GM06990 (cell line): ENCODE measurements at regions not wholly inside any gene's neighbourhood (a gene's known extent, or its start where the extent isn't known, plus 50 kb on each side); places are given as distances from the start of the nearest gene placed in this dataset.

Source experiments
- DNase-seq: peaks from one replicate; pipeline ENCODE4 v3.0.0-alpha.2; 2011; ENCODE audit not compliant: insufficient read length; ENCODE audit errors: extremely low read depth
- H3K27me3 ChIP-seq: replicated peaks from 2 replicates; pipeline ENCODE4 v1.6.0; 2011; ENCODE audit warnings: low read length; ENCODE audit not compliant: control insufficient read depth, insufficient read depth
- H3K36me3 ChIP-seq: 2 replicates; pipeline ENCODE4 v1.5.1; 2011; ENCODE audit warnings: low read length; ENCODE audit not compliant: control insufficient read depth, insufficient read depth
- H3K4me3 ChIP-seq: replicated peaks from 2 replicates; pipeline ENCODE4 v1.5.1; 2011; ENCODE audit warnings: low read depth, mild to moderate bottlenecking, control low read depth, low read length
- TF ChIP-seq, protein P1 (sequence below): IDR thresholded peaks from 2 replicates; pipeline ENCODE4 v1.5.1; 2011; ENCODE audit warnings: low read length, control low read depth, mild to moderate bottlenecking, inconsistent platforms; ENCODE audit not compliant: insufficient read depth, poor library complexity, severe bottlenecking

DNA sequence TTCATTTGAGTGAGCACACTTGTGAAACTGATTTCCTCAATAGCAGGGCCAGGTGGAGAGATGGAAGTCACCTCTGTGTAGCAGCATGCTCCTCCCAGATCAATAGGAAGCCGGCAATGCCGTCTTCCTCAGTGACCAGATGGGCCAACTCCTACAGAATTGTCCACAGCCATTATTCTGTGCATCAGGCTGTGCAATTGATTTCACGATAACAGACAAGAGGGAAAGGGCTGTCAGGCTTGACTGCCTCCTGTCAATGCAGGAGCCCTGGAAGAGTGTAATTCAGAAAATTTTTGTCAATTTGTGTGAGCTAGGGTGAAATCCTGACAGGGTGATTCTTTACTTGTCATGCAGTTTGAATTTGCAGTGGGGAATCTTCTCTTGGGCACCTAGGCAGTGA is 838.4 kb upstream of the NUDT12 start:
- TF ChIP-seq, protein P1, sequence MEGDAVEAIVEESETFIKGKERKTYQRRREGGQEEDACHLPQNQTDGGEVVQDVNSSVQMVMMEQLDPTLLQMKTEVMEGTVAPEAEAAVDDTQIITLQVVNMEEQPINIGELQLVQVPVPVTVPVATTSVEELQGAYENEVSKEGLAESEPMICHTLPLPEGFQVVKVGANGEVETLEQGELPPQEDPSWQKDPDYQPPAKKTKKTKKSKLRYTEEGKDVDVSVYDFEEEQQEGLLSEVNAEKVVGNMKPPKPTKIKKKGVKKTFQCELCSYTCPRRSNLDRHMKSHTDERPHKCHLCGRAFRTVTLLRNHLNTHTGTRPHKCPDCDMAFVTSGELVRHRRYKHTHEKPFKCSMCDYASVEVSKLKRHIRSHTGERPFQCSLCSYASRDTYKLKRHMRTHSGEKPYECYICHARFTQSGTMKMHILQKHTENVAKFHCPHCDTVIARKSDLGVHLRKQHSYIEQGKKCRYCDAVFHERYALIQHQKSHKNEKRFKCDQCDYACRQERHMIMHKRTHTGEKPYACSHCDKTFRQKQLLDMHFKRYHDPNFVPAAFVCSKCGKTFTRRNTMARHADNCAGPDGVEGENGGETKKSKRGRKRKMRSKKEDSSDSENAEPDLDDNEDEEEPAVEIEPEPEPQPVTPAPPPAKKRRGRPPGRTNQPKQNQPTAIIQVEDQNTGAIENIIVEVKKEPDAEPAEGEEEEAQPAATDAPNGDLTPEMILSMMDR = no peak
- no peak for DNase-seq
- Histone ChIP-seq H3K36me3 (no peaks in the 10 kb centered on the region), H3K4me3 (no peak overlapping the region), H3K27me3 (no peaks in the 10 kb centered on the region)

DNA sequence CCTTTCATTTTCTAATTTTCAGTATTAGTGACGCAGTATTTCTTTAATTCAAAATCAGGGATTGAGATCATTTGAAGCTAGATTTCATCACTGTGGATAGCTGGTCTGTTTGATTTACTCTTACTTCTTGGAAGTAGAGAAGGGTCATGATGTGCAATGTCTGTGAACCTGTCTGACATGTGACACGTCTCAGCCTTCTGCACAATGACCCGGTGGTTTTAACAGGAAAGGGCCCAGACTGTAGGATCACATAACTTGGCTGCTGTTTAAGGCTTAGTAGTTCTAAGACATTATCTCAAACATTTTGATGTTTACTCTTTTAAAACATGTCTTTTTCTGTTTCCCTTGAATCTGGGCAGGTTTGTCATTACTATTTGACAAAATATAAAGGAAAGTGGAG is 823.3 kb upstream of the NUDT12 start:
- TF ChIP-seq, protein P1 = no peak
- no peak for DNase-seq
- Histone ChIP-seq H3K27me3 (no peaks in the 10 kb centered on the region), H3K36me3 (no peaks in the 10 kb centered on the region), H3K4me3 (no peak overlapping the region)

DNA sequence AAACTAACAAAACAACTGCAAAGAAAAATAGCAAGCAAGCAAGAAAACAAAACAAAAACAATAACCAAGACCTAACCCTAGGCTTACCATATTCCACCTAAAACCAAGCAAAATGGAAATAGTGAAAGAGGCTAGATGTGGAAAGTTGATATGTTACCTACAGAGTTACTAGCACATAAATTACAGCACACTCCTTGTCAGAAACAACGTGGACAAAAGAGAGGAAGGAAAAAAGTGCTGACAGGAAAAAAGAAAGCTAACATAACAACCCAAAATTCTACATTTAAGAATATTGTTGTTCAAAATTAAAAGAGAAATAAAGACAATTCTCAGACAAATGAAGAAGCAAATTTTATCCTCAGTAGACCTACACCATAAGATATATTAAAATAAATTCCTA is 812.8 kb upstream of the NUDT12 start:
- H3K4me3 ChIP-seq = no peak overlapping the region
- H3K27me3 ChIP-seq = no peaks in the 10 kb centered on the region
- no peaks in the 10 kb centered on the region for H3K36me3 ChIP-seq
- TF ChIP-seq, protein P1 = no peak
- DNase-seq = no peak

DNA sequence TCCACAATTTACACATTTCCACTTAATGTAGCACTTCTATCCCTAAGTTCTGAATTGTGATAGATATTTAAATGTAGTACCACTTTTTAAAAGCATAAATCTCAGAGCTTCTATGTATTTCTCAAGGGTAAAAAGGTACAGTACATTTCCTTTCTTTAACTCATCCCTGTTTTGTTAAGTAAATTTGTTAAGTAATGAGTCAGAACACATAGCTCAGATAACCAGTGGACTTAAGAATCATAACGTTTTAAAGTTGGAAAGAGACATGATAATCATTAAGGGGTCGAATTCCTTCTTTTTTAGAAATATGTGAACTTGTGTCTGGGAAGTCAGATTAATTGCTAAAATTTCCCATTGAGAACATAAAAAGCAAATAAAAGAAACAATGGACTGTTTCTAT is 810.2 kb upstream of the NUDT12 start:
- H3K4me3 ChIP-seq = no peak overlapping the region
- TF ChIP-seq, protein P1 = no peak
- H3K27me3 ChIP-seq = no peaks in the 10 kb centered on the region
- no peak for DNase-seq
- H3K36me3 ChIP-seq = no peaks in the 10 kb centered on the region

DNA sequence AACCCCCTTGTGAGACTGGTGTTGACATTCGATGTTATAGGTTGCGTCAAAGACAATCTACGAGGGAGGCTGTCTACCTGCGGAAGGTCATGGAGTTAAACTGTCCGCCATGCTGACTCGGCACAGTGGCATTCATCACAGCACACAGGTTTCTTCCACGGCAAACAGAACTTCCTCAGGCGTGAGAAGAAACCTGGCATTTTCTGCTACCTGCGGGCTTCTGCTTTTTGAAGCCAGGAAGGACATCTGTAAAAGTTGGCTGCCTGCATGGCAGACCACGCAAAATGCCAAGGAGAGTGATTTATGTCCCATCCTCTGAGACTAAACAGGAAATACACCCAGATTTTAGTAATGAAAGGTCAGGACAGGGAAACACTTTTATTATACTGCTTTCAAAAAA is 809.8 kb upstream of the NUDT12 start:
- TF ChIP-seq, protein P1 = no peak
- no peaks in the 10 kb centered on the region for H3K27me3 ChIP-seq
- H3K36me3 ChIP-seq = no peaks in the 10 kb centered on the region
- no peak overlapping the region for H3K4me3 ChIP-seq
- no peak for DNase-seq

DNA sequence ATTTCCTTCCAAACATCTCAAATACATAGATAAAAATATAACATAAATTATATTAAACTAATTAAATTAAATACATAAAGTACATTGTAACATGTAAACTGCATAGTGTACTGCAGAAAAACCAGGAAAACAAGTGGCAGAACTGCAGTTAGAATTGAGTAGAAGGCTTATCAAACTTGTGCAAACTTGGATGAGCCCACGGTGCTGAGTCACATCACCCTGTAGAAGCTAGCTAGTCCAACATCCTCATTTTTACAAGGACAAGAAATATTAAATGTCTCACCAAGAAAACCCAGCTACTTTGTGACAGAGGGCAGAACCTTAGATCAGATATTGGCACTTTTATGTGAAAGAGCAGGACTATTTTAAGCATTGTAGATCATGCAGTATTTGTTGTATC is 807.9 kb upstream of the NUDT12 start:
- Histone ChIP-seq H3K36me3 (no peaks in the 10 kb centered on the region), H3K27me3 (no peaks in the 10 kb centered on the region), H3K4me3 (no peak overlapping the region)
- TF ChIP-seq, protein P1 = no peak
- no peak for DNase-seq
